ENCODE measurements at regions not wholly inside any gene's neighbourhood (a gene's known extent, or its start where the extent isn't known, plus 50 kb on each side); places are given as distances from the start of the nearest gene placed in this dataset.
"Not testable (repeated sequence)": the region's sequence is repeated elsewhere in the genome, so short reads cannot be mapped to it uniquely, and the experiment has no call there.

- ATAC-seq (replicated peaks) (no peak), DNase-seq (no peak)
- H3K27ac Mint-ChIP-seq: no peak overlapping the region
- no peak overlapping the region for H3K4me3 Mint-ChIP-seq
- no peaks in the 10 kb centered on the region for H3K36me3 Mint-ChIP-seq
- peaks cover 7 to 9% of the 10 kb centered on the region in 2 donors for H3K9me3 Mint-ChIP-seq
- H3K4me1 Mint-ChIP-seq: peaks cover 6 to 8% of the 10 kb centered on the region in 2 donors
- H3K27me3 Mint-ChIP-seq: peaks cover 18 to 23% of the 10 kb centered on the region in 2 donors
Measured at GRCh38 chr7:69259445-69259844, 338.8 kb upstream of the AUTS2 start.

- H3K27me3 Mint-ChIP-seq: peaks cover 13 to 20% of the 10 kb centered on the region in 2 donors
- ATAC-seq (replicated peaks) (no peak), DNase-seq (no peak)
- H3K36me3 Mint-ChIP-seq: no peaks in the 10 kb centered on the region
- no peak overlapping the region for H3K4me3 Mint-ChIP-seq
- H3K27ac Mint-ChIP-seq: no peak overlapping the region
- H3K9me3 Mint-ChIP-seq: peaks cover 5 to 6% of the 10 kb centered on the region in 2 donors
- H3K4me1 Mint-ChIP-seq: peaks cover 6 to 8% of the 10 kb centered on the region in 2 donors
Measured at GRCh38 chr7:69260023-69260422, 338.3 kb upstream of the AUTS2 start.

GRCh38 chr7:69263550-69263949 lies 334.7 kb upstream of the AUTS2 start:
- no peaks in the 10 kb centered on the region for H3K9me3 Mint-ChIP-seq
- no peak overlapping the region for H3K4me3 Mint-ChIP-seq
- H3K4me1 Mint-ChIP-seq: no peaks in the 10 kb centered on the region
- no peak for ATAC-seq (replicated peaks)
- H3K27ac Mint-ChIP-seq: no peak overlapping the region
- no peak for DNase-seq
- no peaks in the 10 kb centered on the region for H3K36me3 Mint-ChIP-seq
- peaks cover 0 to 7% of the 10 kb centered on the region in 2 donors for H3K27me3 Mint-ChIP-seq

- Mint-ChIP-seq H3K4me1 (no peaks in the 10 kb centered on the region), H3K4me3 (no peak overlapping the region), H3K27ac (no peak overlapping the region), H3K36me3 (no peaks in the 10 kb centered on the region), H3K27me3 (peaks cover 0 to 24% of the 10 kb centered on the region in 2 donors), H3K9me3 (peaks cover 0 to 3% of the 10 kb centered on the region in 2 donors)
- DNase-seq (no peak), ATAC-seq (replicated peaks) (no peak)
Measured at GRCh38 chr7:69269806-69270205, 328.5 kb upstream of the AUTS2 start.

GRCh38 chr7:69272101-69272500 lies 326.2 kb upstream of the AUTS2 start:
- H3K27me3 Mint-ChIP-seq: peaks cover 0 to 29% of the 10 kb centered on the region in 2 donors
- no peak overlapping the region for H3K27ac Mint-ChIP-seq
- no peaks in the 10 kb centered on the region for H3K4me1 Mint-ChIP-seq
- H3K36me3 Mint-ChIP-seq: no peaks in the 10 kb centered on the region
- no peak for DNase-seq
- peaks cover 0 to 5% of the 10 kb centered on the region in 2 donors for H3K9me3 Mint-ChIP-seq
- ATAC-seq (replicated peaks): no peak
- no peak overlapping the region for H3K4me3 Mint-ChIP-seq

- Mint-ChIP-seq H3K36me3 (no peaks in the 10 kb centered on the region), H3K27ac (no peak overlapping the region), H3K4me1 (no peaks in the 10 kb centered on the region), H3K4me3 (no peak overlapping the region), H3K27me3 (peaks cover 4 to 22% of the 10 kb centered on the region in 2 donors), H3K9me3 (peaks cover 5% of the 10 kb centered on the region in 2 donors)
- DNase-seq (no peak), ATAC-seq (replicated peaks) (no peak)
Measured at GRCh38 chr7:69276011-69276729, 322.1 kb upstream of the AUTS2 start.

GRCh38 chr7:69277366-69277765 lies 320.9 kb upstream of the AUTS2 start:
- ATAC-seq (replicated peaks) (no peak), DNase-seq (no peak)
- Mint-ChIP-seq H3K27ac (no peak overlapping the region), H3K4me3 (no peak overlapping the region), H3K36me3 (no peaks in the 10 kb centered on the region), H3K4me1 (no peaks in the 10 kb centered on the region), H3K9me3 (peaks cover 10 to 12% of the 10 kb centered on the region in 2 donors), H3K27me3 (peaks cover 4 to 26% of the 10 kb centered on the region in 2 donors)

- H3K27ac Mint-ChIP-seq: no peak overlapping the region
- H3K4me1 Mint-ChIP-seq: peaks cover 0 to 4% of the 10 kb centered on the region in 2 donors
- peaks cover 14 to 25% of the 10 kb centered on the region in 2 donors for H3K9me3 Mint-ChIP-seq
- ATAC-seq (replicated peaks) (no peak), DNase-seq (no peak)
- no peak overlapping the region for H3K4me3 Mint-ChIP-seq
- H3K27me3 Mint-ChIP-seq: peaks cover 4 to 17% of the 10 kb centered on the region in 2 donors
- H3K36me3 Mint-ChIP-seq: no peaks in the 10 kb centered on the region
Measured at GRCh38 chr7:69282946-69283345, 315.3 kb upstream of the AUTS2 start.

GRCh38 chr7:69283421-69283820 lies 314.9 kb upstream of the AUTS2 start:
- Mint-ChIP-seq H3K4me1 (peaks cover 0 to 4% of the 10 kb centered on the region in 2 donors), H3K27ac (no peak overlapping the region), H3K9me3 (peaks cover 14 to 25% of the 10 kb centered on the region in 2 donors), H3K27me3 (peaks cover 4 to 17% of the 10 kb centered on the region in 2 donors), H3K4me3 (no peak overlapping the region), H3K36me3 (no peaks in the 10 kb centered on the region)
- ATAC-seq (replicated peaks) (no peak), DNase-seq (no peak)

GRCh38 chr7:69285854-69286253 lies 312.4 kb upstream of the AUTS2 start:
- H3K4me3 Mint-ChIP-seq: no peak overlapping the region
- H3K36me3 Mint-ChIP-seq: no peaks in the 10 kb centered on the region
- no peak overlapping the region for H3K27ac Mint-ChIP-seq
- no peak for ATAC-seq (replicated peaks)
- peaks cover 0 to 12% of the 10 kb centered on the region in 2 donors for H3K27me3 Mint-ChIP-seq
- peaks cover 0 to 4% of the 10 kb centered on the region in 2 donors for H3K4me1 Mint-ChIP-seq
- H3K9me3 Mint-ChIP-seq: peaks cover 14 to 21% of the 10 kb centered on the region in 2 donors
- DNase-seq: no peak

GRCh38 chr7:69295977-69296376 lies 302.3 kb upstream of the AUTS2 start:
- no peak overlapping the region for H3K4me3 Mint-ChIP-seq
- peaks cover 0 to 1% of the 10 kb centered on the region in 2 donors for H3K9me3 Mint-ChIP-seq
- peaks cover 7 to 8% of the 10 kb centered on the region in 2 donors for H3K27me3 Mint-ChIP-seq
- no peak overlapping the region for H3K27ac Mint-ChIP-seq
- H3K4me1 Mint-ChIP-seq: no peaks in the 10 kb centered on the region
- H3K36me3 Mint-ChIP-seq: no peaks in the 10 kb centered on the region
- ATAC-seq (replicated peaks): no peak
- no peak for DNase-seq

GRCh38 chr7:69301253-69301652 lies 297.0 kb upstream of the AUTS2 start:
- peaks cover 6% of the 10 kb centered on the region in 2 donors for H3K9me3 Mint-ChIP-seq
- no peak overlapping the region for H3K4me3 Mint-ChIP-seq
- ATAC-seq (replicated peaks): no peak

GRCh38 chr7:69309601-69310000 lies 288.7 kb upstream of the AUTS2 start:
- peaks cover 11% of the 10 kb centered on the region in 2 donors for H3K27me3 Mint-ChIP-seq
- H3K9me3 Mint-ChIP-seq: peaks cover 4 to 6% of the 10 kb centered on the region in 2 donors
- H3K4me3 Mint-ChIP-seq: no peak overlapping the region
- H3K27ac Mint-ChIP-seq: no peak overlapping the region
- no peak for ATAC-seq (replicated peaks)
- H3K36me3 Mint-ChIP-seq: peaks cover 2 to 4% of the 10 kb centered on the region in 2 donors
- no peak for DNase-seq
- H3K4me1 Mint-ChIP-seq: no peaks in the 10 kb centered on the region

More at GRCh38 chr7:69301253-69301652, 297.0 kb upstream of the AUTS2 start:
- no peaks in the 10 kb centered on the region for H3K4me1 Mint-ChIP-seq
- peaks cover 2 to 4% of the 10 kb centered on the region in 2 donors for H3K36me3 Mint-ChIP-seq
- H3K27ac Mint-ChIP-seq: no peak overlapping the region
- DNase-seq: no peak
- H3K27me3 Mint-ChIP-seq: peaks cover 6 to 11% of the 10 kb centered on the region in 2 donors

- H3K9me3 Mint-ChIP-seq: no peaks in the 10 kb centered on the region
- no peak overlapping the region for H3K4me3 Mint-ChIP-seq
- peaks cover 4 to 7% of the 10 kb centered on the region in 2 donors for H3K27me3 Mint-ChIP-seq
- no peak overlapping the region for H3K27ac Mint-ChIP-seq
- no peaks in the 10 kb centered on the region for H3K36me3 Mint-ChIP-seq
- no peak for ATAC-seq (replicated peaks)
- DNase-seq: no peak
- peaks cover 6 to 12% of the 10 kb centered on the region in 2 donors for H3K4me1 Mint-ChIP-seq
Measured at GRCh38 chr7:69311489-69311888, 286.8 kb upstream of the AUTS2 start.

- DNase-seq; H3K9me3 Mint-ChIP-seq; H3K36me3 Mint-ChIP-seq; H3K27ac Mint-ChIP-seq; H3K4me3 Mint-ChIP-seq; H3K27me3 Mint-ChIP-seq; ATAC-seq (replicated peaks): not testable (repeated sequence)
- peaks cover 8 to 22% of the 10 kb centered on the region in 2 donors for H3K4me1 Mint-ChIP-seq
Measured at GRCh38 chr7:69313852-69314251, 284.4 kb upstream of the AUTS2 start.

Data from stimulated activated naive B cell treated with anti-CD40 and anti-IgM and Interleukin-4, amounts not matched to agents 10 μg/mL and 1 μg/mL and 100 μg/mL, for 72 hours (primary cell).